Stomach (tissue), 4 donors: ENCODE measurements at regions not wholly inside any gene's neighbourhood (a gene's known extent, or its start where the extent isn't known, plus 50 kb on each side); places are given as distances from the start of the nearest gene placed in this dataset.

Source experiments
- EP300 ChIP-seq: sonication (generic); formaldehyde crosslinking; IDR thresholded peaks from one replicate; pipeline ENCODE4 v1.6.1; 2017; ENCODE audit warnings: antibody characterized with exemption
- POLR2A ChIP-seq, 4 donors: fragments of 450-650 bp; IDR thresholded peaks; one replicate each; pipeline ENCODE4 v1.6.1; 2016; ENCODE audit warnings: antibody characterized with exemption in 4 of 4, control low read depth in 2 of 4, mild to moderate bottlenecking in 1 of 4, moderate library complexity in 1 of 4
- POLR2AphosphoS5 ChIP-seq, 3 donors: sonication (generic); formaldehyde crosslinking; IDR thresholded peaks; one replicate each; pipeline ENCODE4 v1.6.1; 2016; ENCODE audit warnings: antibody characterized with exemption in 3 of 3
- TF ChIP-seq, protein P1 (sequence below), 7 experiments: fragments of 450-650 bp in 4 of 7; fragments of 200-600 bp in 3 of 7; sonication (generic) in 3 of 7; IDR thresholded peaks; one replicate each; pipeline ENCODE4 v1.5.1; 2016 to 2019; ENCODE audit warnings: antibody characterized with exemption in 7 of 7, control low read depth in 2 of 7, mild to moderate bottlenecking in 1 of 7

DNA sequence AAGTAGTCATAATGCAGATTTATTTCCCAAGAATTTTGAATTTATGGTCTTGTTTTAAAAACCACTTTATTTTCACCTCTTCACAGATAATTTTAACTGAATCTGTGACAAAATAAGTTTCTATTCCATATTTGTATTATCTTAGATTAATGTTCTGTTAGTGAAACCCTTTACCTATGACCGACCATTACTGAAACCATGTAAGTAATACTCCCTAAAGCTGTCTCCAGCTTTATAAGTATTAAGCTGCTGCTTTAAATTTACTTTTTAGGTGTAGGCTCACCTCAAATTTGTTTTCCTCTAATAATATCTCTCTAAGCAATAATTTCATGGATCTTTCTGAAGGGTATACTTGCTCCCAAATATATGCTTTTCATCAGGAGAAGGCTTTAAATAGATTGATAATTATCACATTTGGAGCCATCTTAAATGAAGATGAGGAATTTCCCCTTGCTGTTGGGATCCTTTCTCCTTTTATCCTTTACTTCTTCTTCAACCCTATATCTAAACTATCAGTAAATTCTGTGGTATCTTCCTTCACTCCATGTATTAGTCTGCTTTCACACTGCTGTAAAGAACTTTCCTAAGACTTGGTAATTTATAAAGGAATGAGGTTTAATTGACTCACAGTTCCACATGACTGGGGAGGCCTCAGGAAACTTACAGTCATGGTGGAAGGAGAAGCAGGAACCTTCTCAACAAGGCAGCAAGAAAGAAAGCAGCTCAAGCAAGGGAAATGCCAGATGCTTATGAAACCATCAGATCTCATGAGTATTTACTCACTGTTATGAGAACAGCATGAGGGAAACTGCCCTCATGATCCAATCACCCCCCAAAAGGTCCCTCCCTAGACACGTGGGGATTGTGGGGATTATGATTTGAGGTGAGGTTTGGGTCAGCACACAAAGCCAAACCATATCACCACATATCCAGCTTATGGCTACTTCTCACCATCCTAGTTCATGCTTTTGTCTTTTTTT, 92.3 kb upstream of the P2RY1 start:
- TF ChIP-seq, protein P1, sequence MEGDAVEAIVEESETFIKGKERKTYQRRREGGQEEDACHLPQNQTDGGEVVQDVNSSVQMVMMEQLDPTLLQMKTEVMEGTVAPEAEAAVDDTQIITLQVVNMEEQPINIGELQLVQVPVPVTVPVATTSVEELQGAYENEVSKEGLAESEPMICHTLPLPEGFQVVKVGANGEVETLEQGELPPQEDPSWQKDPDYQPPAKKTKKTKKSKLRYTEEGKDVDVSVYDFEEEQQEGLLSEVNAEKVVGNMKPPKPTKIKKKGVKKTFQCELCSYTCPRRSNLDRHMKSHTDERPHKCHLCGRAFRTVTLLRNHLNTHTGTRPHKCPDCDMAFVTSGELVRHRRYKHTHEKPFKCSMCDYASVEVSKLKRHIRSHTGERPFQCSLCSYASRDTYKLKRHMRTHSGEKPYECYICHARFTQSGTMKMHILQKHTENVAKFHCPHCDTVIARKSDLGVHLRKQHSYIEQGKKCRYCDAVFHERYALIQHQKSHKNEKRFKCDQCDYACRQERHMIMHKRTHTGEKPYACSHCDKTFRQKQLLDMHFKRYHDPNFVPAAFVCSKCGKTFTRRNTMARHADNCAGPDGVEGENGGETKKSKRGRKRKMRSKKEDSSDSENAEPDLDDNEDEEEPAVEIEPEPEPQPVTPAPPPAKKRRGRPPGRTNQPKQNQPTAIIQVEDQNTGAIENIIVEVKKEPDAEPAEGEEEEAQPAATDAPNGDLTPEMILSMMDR (IDR thresholded peaks at IDR 0.05), result no peak
- TF ChIP-seq POLR2A (IDR thresholded peaks at IDR 0.05), result no peak
- no peak for TF ChIP-seq EP300
- TF ChIP-seq POLR2AphosphoS5 (IDR thresholded peaks at IDR 0.05), result no peak
